CD4-positive, alpha-beta T cell treated with Interleukin-6 at 100 ng/mL for 8 hours (primary cell): ENCODE measurements at regions not wholly inside any gene's neighbourhood (a gene's known extent, or its start where the extent isn't known, plus 50 kb on each side); places are given as distances from the start of the nearest gene placed in this dataset.

ENCODE experiments used
- DNase-seq: peaks from one replicate; pipeline ENCODE4 v3.0.0-alpha.2; 2020; ENCODE audit warnings: mixed read lengths, low spot score

- DNase-seq = no peak
Observed at GRCh38 chr6:144834426-144835038, 549.4 kb downstream of the UTRN start.

DNA sequence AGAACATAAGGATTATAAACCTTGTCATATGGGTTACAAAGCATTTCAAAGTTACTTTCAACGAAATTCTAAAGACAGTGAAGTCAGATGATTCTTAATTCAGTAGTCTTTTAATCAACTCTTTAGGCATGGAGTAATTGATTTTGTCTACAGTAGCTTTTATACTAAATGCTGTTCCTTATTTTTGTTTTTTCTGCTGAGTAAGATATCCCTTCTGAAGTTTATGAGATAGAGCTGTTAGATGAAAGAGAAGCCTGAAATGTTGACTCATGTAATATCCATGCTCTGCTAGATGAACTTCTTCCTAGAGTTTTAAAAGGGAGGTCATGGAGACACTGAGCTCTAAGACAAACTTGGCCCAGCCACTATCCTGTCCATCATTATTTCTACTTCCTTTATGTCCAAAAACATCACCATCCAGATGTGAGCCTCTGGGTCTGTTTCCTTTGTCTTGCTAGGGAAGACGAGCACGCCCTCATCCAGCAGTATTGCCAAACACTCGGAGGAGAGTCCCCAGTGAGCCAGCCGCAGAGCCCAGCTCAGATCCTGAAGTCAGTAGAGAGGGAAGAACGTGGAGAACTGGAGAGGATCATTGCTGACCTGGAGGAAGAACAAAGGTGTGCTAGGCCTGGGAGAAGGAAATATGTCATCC lies 550.3 kb downstream of the UTRN start:
- no peak for DNase-seq

- DNase-seq = no peak
Observed at GRCh38 chr6:144840619-144841018, 555.5 kb downstream of the UTRN start.

DNA sequence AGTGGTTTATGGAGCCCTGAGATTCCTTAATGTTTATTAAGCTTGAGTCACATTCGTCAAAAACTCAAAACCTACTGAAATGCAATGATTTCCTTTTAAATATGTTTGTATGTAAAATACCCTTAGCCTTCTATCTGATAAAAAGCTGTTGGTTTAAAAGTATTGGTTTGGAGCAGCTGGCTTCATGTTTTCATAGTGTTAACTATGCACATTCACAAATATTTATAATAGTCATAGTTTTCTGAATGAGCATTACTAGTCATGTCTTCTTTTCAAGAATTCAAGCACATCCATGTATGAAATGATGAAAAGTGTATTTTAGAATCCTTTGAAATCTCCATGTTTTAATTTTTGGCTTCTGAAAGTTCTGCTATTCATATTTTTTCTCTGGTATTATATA lies 558.6 kb downstream of the UTRN start:
- DNase-seq = no peak

DNA sequence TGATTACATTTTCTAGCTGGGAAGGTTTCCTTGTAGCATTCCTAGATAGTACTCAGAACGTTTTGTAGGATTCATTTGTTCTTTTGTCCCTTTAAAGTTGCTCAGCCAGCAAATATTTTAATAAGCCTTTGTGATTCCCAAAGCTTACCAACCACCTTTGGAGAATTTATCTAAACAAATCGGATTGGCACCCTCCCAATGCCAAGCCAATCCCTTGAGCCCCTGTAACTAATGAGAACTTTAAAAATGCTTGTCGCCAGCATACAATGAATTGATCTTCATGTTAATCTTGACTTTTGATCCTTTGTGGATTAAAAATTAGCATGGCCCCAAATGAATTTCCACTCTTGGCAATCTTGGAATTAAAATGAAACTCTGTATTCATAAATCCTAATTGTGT lies 559.5 kb downstream of the UTRN start:
- DNase-seq = no peak

GRCh38 chr6:144845186-144845585 lies 560.1 kb downstream of the UTRN start:
- no peak for DNase-seq

- DNase-seq = no peak
Observed at GRCh38 chr6:144847916-144848315, 562.8 kb downstream of the UTRN start.

DNA sequence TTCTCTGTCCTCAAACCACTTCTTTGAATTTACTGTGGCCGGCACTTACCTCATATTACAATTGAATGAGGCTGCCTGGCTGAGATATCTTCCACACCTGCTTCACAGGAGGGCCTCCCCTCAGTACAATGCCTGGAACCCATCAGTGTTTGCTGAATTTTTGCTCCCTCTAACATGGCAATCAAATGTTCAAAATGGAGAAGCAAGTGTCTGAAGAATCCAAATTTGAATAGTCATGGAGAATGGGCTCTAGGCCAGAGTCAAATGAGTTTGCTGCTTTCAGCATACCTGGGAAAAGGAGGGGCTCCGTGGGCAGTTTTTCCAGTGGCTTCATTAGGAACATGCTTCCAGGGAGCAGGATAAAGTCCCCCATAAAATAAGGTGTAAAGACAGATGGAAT lies 564.8 kb downstream of the UTRN start:
- no peak for DNase-seq

DNA sequence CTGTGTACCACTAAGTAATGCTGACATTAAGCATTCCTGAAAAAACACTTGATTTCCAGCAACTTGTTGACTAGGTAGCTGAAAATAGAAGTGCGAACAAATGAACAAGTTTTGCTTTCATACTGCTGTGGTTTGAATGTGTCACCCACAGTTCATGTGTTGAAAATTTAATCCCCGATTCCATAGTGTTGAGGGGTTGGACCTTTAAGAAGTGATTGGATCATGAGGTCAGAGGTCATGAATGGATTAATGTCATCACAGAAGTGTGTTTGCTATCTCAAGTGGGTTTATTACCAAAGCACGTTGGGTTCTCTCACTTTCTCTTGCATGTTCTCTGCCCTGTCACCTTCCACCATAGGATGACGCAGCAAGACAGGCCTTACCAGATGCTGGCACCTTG lies 568.5 kb downstream of the UTRN start:
- no peak for DNase-seq

DNA sequence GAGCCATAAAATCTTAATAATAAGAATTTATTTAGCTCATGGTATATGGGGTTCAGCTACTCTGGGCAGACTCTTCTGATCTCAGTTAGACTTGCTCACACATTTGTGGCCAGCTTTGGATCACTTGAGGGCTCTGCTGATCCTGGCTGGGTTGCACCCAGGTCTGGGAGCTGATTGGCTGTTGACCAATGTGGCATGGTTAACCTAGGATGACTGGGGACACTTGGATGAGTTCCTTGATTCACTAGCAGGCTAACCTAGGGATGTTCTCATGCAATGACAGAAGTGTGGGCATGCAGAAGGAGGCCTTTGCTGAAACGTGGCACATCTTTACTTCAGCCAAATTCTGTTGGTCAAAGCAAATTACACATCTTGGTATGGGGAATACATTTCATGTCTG lies 569.5 kb downstream of the UTRN start:
- DNase-seq = no peak

DNA sequence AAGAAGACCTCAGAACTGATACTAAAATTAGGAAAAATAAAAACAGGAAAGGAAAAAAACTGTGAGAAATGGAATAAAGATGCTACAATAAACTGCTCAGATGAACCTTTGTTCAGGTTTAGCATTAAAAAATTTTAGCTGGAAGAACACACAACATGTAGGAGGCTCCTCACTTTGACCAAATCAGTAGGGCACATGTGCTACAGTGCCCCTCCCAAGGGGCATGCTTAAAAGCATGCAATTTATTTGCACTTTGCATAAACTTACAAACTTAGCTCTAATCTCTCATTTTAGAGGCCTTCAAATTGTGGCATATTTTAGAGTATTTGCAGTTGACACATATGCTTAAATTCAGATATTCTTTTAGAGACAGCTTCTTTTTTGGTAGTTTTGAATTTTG lies 570.2 kb downstream of the UTRN start:
- DNase-seq = no peak

GRCh38 chr6:144855812-144856531 lies 570.8 kb downstream of the UTRN start:
- no peak for DNase-seq

DNA sequence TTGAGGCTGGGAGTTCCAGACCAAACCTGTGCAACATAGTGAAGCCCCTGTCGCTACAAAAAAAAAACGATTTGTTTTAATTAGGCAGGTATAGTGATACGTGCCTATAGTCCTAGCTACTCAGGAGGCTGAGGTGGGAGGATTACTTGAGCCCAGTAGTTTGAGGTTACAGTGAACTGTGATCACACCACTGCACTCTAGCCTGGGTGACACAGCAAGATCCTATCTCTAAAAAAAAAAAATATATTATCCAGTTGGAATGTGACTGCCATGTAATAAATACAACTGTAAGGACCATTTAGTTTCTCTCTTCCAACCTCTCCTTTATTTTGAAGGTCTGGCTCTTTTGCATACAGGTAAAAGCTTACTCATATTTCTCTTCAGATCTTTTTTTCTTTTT lies 571.5 kb downstream of the UTRN start:
- DNase-seq = no peak

DNA sequence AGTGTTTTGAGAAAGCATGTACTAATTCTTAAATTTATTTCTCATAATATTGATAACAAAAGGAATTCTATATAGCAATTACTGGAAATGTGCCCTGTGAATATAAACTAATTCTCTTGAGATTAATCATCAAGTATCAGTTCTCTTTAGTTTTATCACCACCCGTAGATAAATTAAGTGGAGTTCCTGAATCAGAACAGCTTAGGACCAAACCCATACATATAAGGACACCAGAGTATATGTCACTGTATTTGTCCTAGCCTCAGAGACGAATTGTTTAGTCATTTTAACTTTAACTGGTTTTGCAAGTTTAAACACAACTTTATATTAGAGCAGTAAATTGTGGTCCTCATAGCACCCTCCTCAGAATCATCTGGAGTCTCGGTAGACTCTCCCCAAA lies 572.0 kb downstream of the UTRN start:
- no peak for DNase-seq

- DNase-seq = no peak
Observed at GRCh38 chr6:144862769-144863168, 577.6 kb downstream of the UTRN start.

GRCh38 chr6:144867761-144868160 lies 582.6 kb downstream of the UTRN start:
- no peak for DNase-seq

DNA sequence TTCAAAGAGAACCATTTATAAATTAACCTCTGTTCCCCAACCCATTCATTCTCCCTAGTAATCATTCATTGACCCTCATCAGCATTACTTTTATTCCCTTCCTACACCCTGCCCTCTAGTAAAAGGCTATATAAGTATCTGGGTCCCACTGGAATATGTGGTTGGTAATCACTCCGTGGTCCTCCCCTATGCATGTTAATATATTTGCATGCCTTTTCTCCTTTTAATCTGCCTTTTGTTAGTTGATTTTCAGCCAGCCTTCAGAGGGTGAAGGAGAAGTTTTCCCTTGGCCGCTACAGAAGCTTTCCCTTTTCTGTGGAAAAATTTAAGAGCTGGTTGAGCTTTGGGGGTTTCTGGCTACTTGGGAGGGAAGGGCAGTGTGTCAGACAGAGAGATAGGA lies 585.6 kb downstream of the UTRN start:
- DNase-seq = no peak

DNA sequence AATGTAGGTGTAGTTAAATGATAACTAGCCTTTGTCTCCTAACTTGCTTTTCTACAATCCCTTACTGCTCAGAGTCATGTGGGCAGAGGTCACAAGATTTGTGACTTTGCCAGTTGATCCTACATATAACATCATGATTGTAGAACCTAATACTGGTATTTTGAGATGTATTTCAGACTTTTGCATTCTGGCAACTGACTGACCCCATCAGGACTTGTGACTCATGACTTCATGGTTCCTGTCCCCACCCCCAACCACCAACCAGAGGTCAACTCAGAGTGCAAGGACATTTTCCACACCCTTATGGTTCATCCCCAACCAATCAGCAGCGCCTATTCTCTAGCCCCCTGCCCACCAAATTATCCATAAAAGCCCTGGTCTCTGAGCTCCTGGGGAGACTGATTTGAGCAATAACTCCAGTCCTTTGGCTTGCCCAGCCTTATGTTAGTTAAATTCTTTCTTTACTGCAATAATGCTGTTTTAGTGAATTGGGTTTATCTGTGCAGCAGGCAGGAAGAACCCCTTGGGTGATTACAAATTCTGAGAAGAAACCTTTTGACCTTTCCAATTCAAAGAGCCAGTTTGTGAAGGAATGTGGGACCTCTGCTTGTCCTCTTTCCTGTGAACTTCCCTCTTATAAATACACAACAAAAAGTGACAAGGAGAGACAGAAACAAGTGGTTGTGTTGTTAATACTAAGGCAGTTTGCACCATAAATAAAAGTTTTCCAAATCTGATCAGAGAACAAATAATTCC lies 588.7 kb downstream of the UTRN start:
- no peak for DNase-seq

DNA sequence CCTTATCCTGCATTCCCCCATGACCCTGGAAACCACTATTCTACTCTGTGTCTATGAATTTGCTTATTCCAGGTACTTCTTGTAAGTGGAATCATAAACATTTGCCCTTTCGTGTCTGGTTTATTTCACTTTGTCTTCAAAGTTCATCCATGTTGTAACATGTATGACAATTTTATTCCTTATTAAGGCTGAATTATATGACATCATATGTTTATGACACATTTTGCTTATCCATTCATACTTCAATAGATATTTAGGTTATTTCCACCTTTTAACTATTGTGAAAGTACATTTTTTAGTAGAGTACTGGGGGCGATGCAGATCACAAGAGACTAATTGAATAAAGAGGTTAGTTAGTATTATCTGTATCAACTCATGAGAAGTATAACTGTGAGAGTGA lies 591.6 kb downstream of the UTRN start:
- DNase-seq = no peak

DNA sequence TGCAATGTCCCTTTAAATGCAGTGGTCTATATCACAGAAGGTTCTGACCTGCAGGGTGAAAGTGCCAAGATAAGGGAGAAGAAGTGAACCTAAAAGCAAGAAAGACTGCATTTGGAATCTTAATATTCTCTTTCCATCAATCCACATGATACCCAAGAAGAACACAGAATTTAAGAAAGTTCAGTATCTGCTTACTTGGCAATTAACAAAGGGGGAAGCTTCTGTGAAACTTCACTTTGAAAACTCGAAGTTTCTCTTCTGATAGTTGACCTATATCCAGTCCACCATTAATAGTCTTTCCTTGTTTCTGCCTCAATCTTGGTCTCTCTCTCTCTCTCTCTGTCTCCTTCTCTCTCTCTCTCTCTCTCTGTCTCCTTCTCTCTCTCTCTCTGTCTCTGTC lies 592.0 kb downstream of the UTRN start:
- DNase-seq = no peak

DNA sequence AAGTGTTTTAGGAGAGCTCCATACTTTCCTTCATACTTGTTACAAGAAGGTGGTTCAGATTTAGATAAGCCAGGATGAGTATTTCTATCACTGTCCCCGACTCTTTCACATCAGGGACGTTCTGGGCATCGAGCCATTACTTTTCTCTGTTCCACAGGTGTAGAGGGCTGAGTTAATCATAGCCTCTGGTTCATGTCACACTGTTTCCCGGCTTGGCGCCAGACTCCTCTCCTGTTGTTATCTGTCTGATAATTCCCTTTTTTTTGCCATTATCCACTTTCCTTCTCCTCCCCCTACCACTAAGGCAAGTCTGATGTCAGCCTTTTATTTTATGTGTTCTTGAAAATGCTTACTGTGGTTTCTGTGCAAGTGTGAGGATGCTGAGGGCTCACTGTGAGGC lies 593.4 kb downstream of the UTRN start:
- no peak for DNase-seq

DNA sequence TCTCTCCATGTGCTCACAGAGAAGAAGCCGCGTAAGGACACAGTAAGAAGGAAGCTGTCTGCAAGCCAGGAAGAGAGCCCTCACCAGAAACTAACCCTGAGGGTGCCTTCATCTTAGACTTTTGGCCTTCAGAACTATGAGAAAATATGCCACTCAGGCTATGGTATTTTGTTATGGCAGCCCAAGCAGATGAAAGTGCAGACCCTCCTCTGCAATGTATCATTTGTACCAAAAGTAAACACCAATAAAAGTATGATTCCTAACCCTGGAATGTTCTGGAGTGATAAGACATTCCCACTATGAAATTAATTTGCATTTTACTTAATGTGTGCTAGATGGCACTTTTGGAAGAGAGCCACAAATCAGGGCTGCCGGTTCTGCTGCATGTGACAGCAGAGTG lies 594.3 kb downstream of the UTRN start:
- no peak for DNase-seq

GRCh38 chr6:144882425-144882824 lies 597.3 kb downstream of the UTRN start:
- DNase-seq = no peak
